OCI-M1 (cell line): ENCODE measurements at regions not wholly inside any gene's neighbourhood (a gene's known extent, or its start where the extent isn't known, plus 50 kb on each side); places are given as distances from the start of the nearest gene placed in this dataset.
"Not testable (repeated sequence)": the region's sequence is repeated elsewhere in the genome, so short reads cannot be mapped to it uniquely, and the experiment has no call there.

ENCODE experiments used
- DNase-seq: peaks from one replicate; lab custom pipeline; 2025; lab: John Stamatoyannopoulos, UW

DNA sequence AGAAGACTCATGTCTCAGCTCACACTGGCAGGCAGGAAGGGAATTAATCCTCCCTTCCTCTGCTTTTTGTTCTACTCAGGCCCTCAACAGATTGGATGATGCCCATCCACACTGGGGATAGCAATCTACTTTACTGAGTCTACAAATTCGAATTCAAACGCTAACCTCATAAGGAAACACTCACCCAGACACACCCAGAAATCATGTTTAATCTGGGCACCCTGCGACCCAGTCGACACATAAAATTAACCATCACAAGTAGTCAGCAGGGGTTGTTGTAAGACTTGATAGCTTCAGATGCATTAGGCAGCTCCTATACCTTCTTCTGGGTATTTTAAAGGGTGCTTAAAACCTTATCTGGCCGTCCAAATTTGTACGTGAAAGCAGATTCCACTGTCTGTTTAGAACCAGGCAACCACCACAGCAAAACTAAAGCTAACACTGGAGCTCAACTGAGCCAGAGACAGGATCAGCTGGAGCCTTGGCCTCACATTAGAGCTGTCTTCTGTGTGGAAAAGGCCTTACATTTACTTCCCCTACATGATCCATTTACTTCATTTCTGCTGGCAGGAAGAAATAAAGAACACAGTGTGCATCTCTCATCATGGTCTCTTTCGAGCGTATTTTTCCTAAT lies 407.3 kb upstream of the PPP2R3A start:
- no peak for DNase-seq

DNA sequence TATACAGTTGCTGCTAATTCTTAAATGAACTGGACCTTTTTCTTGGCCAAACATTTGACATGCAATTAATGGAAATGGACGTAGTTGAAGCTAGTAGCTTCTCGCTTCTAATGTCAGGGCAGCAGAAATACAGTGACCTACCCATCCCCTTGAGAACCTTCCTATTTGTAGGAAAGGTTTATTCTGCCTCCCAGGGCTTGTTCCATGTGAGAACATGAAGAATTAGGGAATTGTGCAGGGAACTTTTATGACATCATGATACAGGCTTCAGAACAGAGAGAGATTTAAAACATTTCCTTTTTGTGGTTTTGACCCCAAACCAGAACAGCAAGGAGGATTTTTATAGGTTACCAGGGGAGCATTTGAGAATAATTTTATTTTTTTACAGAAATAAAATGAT lies 406.6 kb upstream of the PPP2R3A start:
- no peak for DNase-seq

- DNase-seq: no peak
Measured at GRCh38 chr3:135559802-135560201, 405.7 kb upstream of the PPP2R3A start.

DNA sequence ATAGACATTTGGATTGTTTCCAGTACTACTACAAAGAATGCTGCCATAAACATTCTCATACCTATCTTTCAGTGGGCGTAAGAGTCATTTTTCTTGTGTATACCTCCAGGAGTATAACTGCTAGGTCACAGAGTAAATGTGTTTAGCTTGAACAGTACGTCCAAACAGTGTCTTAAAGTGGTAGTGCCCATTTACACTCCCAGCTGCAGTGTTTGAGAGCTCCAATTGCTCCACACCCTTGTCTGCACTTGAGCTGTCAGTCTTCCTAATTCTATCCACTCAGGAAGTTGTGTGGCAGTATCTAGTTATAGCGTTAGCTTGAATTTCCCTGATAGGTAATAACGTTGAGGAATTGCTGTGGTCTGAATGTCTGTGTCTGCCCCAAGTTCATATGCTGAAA lies 404.7 kb upstream of the PPP2R3A start:
- no peak for DNase-seq

- no peak for DNase-seq
Measured at GRCh38 chr3:135564696-135565095, 400.8 kb upstream of the PPP2R3A start.

GRCh38 chr3:135565546-135565945 lies 400.0 kb upstream of the PPP2R3A start:
- no peak for DNase-seq

GRCh38 chr3:135567223-135567622 lies 398.3 kb upstream of the PPP2R3A start:
- no peak for DNase-seq

GRCh38 chr3:135576751-135577150 lies 388.8 kb upstream of the PPP2R3A start:
- no peak for DNase-seq

GRCh38 chr3:135581806-135582205 lies 383.7 kb upstream of the PPP2R3A start:
- DNase-seq: peak; percentile 32

DNA sequence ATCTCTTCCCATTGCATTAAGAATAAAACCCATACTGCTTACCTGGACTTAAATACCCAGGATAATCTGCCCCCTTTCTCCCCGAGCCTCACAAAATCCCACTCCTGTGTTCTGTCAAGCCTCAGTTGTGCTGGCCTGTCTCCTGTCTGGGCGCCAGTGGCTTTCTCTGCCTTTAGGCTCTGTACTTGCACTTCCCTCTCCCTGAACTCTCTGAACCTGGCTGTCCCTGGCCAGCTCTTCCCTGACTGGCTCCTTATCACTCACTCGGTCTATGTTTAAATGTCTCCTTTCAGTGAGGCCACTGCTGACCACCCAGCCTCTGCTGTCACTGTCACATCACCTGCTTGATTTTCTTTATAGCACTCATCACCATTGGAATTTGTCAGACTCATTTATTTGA lies 382.7 kb upstream of the PPP2R3A start:
- no peak for DNase-seq

- DNase-seq: no peak
Measured at GRCh38 chr3:135596563-135596962, 369.0 kb upstream of the PPP2R3A start.

GRCh38 chr3:135597855-135598254 lies 367.7 kb upstream of the PPP2R3A start:
- DNase-seq: no peak

DNA sequence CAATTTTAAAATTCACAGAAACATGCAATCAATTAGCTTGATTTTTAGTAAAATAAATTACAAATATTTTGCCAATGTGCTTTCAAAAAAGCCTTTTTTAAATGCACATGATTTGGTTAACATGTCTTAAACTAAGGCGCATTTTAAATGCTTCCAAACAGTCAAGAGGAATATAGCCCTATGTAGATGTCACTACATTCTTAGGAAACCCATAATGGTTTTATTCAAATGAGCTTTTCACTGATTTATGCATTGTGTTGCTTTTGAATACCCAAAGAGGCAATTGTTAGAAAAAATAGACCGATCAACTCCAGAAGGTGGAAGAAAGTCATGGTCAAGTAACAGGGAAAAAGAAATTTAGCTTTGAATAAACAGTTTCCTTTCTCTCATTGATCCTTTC lies 366.9 kb upstream of the PPP2R3A start:
- no peak for DNase-seq

- DNase-seq: not testable (repeated sequence)
Measured at GRCh38 chr3:135604512-135604911, 361.0 kb upstream of the PPP2R3A start.

DNA sequence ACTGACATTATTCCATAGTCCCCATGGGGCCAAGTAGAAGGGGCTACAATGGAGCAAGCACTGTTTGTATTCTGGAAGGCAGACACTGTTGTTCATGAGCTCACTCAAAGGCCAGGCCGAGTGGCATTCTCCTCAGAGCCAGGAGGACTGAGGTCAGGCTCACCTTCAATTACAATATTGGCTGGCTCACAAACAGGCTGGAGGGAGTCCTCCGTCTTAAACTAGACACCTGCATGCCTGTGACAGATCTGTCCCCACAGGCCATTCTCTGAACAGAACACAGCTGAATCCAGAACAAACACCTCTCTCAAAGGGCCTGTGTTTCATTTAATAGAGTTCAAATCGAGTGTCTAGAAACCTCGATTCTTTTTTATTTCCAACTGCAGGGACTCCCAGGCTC lies 347.4 kb upstream of the PPP2R3A start:
- DNase-seq: no peak

GRCh38 chr3:135621184-135621920 lies 344.2 kb upstream of the PPP2R3A start:
- DNase-seq: no peak

- DNase-seq: peak; percentile 1
Measured at GRCh38 chr3:135622215-135622614, 343.3 kb upstream of the PPP2R3A start.

GRCh38 chr3:135622656-135623055 lies 342.9 kb upstream of the PPP2R3A start:
- no peak for DNase-seq

- no peak for DNase-seq
Measured at GRCh38 chr3:135623558-135623957, 342.0 kb upstream of the PPP2R3A start.

DNA sequence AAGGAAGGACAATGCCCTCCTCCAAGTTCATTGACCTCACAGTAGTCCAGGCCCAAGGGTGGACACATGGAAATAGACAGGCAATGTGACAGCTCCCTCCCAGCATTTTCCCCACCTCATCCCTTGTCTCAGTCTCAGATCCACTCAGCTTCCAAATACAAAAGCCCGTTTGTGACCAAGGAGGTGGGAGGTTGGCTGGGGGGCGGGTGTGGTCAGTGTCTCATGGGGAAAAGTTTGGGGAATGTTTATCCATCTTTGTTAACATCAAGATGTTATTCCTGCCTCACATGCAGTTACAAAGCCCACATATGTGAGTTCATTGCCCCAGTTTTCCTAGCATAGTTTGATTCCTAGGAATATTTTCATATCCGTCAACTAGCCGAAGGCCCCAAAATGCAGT lies 338.5 kb upstream of the PPP2R3A start:
- no peak for DNase-seq

GRCh38 chr3:135629701-135630408 lies 335.7 kb upstream of the PPP2R3A start:
- no peak for DNase-seq

DNA sequence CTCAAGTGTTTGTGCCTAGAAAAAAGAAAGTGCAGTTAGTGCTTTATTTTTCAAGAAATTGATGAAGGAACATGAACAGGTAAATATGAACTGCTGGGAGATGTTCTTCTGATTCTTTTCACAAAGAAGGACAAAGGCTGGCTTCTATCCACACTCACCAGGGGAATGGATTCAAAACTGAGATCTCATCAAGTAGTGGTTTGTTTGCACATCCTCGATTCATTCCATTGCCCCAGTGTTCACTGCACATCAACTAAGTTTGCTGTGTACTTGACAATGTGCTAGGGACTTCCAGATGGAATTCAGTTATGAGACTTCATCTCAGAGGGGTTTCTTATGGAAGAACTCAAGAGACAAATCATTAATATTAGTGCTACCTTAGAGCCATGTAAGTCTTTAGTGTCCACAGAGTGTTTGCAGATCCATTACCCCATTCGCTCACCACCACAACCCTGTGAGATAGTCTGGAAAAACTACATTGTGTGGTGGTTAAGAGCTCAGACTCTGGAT lies 332.9 kb upstream of the PPP2R3A start:
- DNase-seq: no peak

DNA sequence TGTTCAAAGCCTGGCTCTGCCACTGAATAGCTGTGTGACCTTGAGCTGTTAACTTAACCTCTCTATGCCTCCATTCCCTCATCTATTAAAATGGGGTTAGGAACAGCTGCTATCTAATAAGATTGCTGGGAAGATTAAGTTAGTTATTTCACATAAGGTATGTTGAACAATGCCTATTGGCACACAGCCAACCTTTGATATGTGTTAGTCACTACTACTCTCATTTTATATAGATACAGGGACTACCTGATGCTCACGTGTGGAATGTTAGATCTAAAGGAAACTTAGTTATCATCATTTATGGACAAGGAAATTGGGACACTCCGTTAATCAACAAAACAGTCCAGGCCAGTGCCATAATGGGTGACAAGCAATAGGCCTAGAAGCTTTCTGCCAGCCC lies 332.4 kb upstream of the PPP2R3A start:
- no peak for DNase-seq
